ENCODE measurements at regions not wholly inside any gene's neighbourhood (a gene's known extent, or its start where the extent isn't known, plus 50 kb on each side); places are given as distances from the start of the nearest gene placed in this dataset.
A peak's percentile ranks its signal among the peaks of the same experiment; 100 is the strongest.

GRCh38 chr13:47407808-47408207 lies 511.0 kb upstream of the HTR2A start:
- ChIA-PET POLR2A (no interaction called here), CTCF (no interaction called here)
- Histone ChIP-seq H3K9me3 (ENCODE audit: control insufficient read depth, insufficient read depth, low read length) (no peaks in the 10 kb centered on the region), H3K27me3 (ENCODE audit: control insufficient read depth, insufficient read depth, low read length) (no peaks in the 10 kb centered on the region), H3K27ac (ENCODE audit: low read depth, low read length) (no peak overlapping the region), H3K4me3 (ENCODE audit: low read depth, low read length) (no peak overlapping the region)
- no peak for DNase-seq (ENCODE audit: low read depth, low spot score)
- TF ChIP-seq CTCF (IDR thresholded peaks at IDR 0.05; ENCODE audit: low read depth, low read length): no peak

GRCh38 chr13:47399599-47399998 lies 502.7 kb upstream of the HTR2A start:
- Histone ChIP-seq H3K9me3 (ENCODE audit: control insufficient read depth, insufficient read depth, low read length) (no peaks in the 10 kb centered on the region), H3K27me3 (ENCODE audit: control insufficient read depth, insufficient read depth, low read length) (no peaks in the 10 kb centered on the region), H3K4me3 (ENCODE audit: low read depth, low read length) (no peak overlapping the region), H3K27ac (ENCODE audit: low read depth, low read length) (no peak overlapping the region)
- DNase-seq (ENCODE audit: low read depth, low spot score): no peak
- ChIA-PET POLR2A (no interaction called here), CTCF (no interaction called here)
- no peak for TF ChIP-seq CTCF (IDR thresholded peaks at IDR 0.05; ENCODE audit: low read depth, low read length)

- CTCF ChIA-PET: interaction anchor here (1.1 kb wide), 1 partner anchor 503 kb away, joined by 3 read pairs; no protein-coding TSS in a partner anchor
These were observed 500.9 kb upstream of the HTR2A start for GRCh38 chr13:47397739-47398138.

GRCh38 chr13:47396915-47397314 lies 500.1 kb upstream of the HTR2A start:
- TF ChIP-seq CTCF (IDR thresholded peaks at IDR 0.05; ENCODE audit: low read depth, low read length): no peak
- CTCF ChIA-PET: interaction anchor here (1.1 kb wide), 1 partner anchor 503 kb away, joined by 3 read pairs; no protein-coding TSS in a partner anchor
- POLR2A ChIA-PET: no interaction called here
- no peak overlapping the region for H3K4me3 ChIP-seq (ENCODE audit: low read depth, low read length)
- no peaks in the 10 kb centered on the region for H3K27me3 ChIP-seq (ENCODE audit: control insufficient read depth, insufficient read depth, low read length)
- no peaks in the 10 kb centered on the region for H3K9me3 ChIP-seq (ENCODE audit: control insufficient read depth, insufficient read depth, low read length)
- DNase-seq (ENCODE audit: low read depth, low spot score): no peak
- no peak overlapping the region for H3K27ac ChIP-seq (ENCODE audit: low read depth, low read length)

More at GRCh38 chr13:47397739-47398138, 500.9 kb upstream of the HTR2A start:
- H3K27ac ChIP-seq (ENCODE audit: low read depth, low read length): no peak overlapping the region
- no peaks in the 10 kb centered on the region for H3K27me3 ChIP-seq (ENCODE audit: control insufficient read depth, insufficient read depth, low read length)
- H3K9me3 ChIP-seq (ENCODE audit: control insufficient read depth, insufficient read depth, low read length): no peaks in the 10 kb centered on the region
- TF ChIP-seq CTCF (IDR thresholded peaks at IDR 0.05; ENCODE audit: low read depth, low read length): peak; percentile 35
- peak; percentile 23 for DNase-seq (ENCODE audit: low read depth, low spot score)
- POLR2A ChIA-PET: no interaction called here
- no peak overlapping the region for H3K4me3 ChIP-seq (ENCODE audit: low read depth, low read length)

- Histone ChIP-seq H3K27me3 (ENCODE audit: control insufficient read depth, insufficient read depth, low read length) (no peaks in the 10 kb centered on the region), H3K27ac (ENCODE audit: low read depth, low read length) (no peak overlapping the region), H3K9me3 (ENCODE audit: control insufficient read depth, insufficient read depth, low read length) (peaks cover 3% of the 10 kb centered on the region; the same call in 1 of the 2 replicates), H3K4me3 (ENCODE audit: low read depth, low read length) (no peak overlapping the region)
- POLR2A ChIA-PET: no interaction called here
- TF ChIP-seq CTCF (IDR thresholded peaks at IDR 0.05; ENCODE audit: low read depth, low read length): no peak
- no peak for DNase-seq (ENCODE audit: low read depth, low spot score)
- CTCF ChIA-PET: no interaction called here
These were observed 477.9 kb upstream of the HTR2A start for GRCh38 chr13:47374741-47375140.

Data from AG04450 (cell line).